Suprapubic skin (tissue), 4 donors: ENCODE measurements at regions not wholly inside any gene's neighbourhood (a gene's known extent, or its start where the extent isn't known, plus 50 kb on each side); places are given as distances from the start of the nearest gene placed in this dataset.
"Not testable (repeated sequence)": the region's sequence is repeated elsewhere in the genome, so short reads cannot be mapped to it uniquely, and the experiment has no call there.

Source experiments
- EP300 ChIP-seq: sonication (generic); formaldehyde crosslinking; IDR thresholded peaks from one replicate; pipeline ENCODE4 v1.6.1; 2017; ENCODE audit warnings: antibody characterized with exemption
- POLR2AphosphoS5 ChIP-seq, 3 donors: sonication (generic); formaldehyde crosslinking; IDR thresholded peaks; one replicate each; pipeline ENCODE4 v1.6.1; 2017; ENCODE audit warnings: antibody characterized with exemption in 3 of 3
- TF ChIP-seq, protein P1 (sequence below), 2 donors: fragments of 200-600 bp in 1 of 2; fragments of 450-650 bp in 1 of 2; sonication (generic) in 1 of 2; IDR thresholded peaks; one replicate each; pipeline ENCODE4 v1.5.1; 2016 to 2019; ENCODE audit warnings: antibody characterized with exemption in 2 of 2, mild to moderate bottlenecking in 1 of 2, moderate library complexity in 1 of 2

DNA sequence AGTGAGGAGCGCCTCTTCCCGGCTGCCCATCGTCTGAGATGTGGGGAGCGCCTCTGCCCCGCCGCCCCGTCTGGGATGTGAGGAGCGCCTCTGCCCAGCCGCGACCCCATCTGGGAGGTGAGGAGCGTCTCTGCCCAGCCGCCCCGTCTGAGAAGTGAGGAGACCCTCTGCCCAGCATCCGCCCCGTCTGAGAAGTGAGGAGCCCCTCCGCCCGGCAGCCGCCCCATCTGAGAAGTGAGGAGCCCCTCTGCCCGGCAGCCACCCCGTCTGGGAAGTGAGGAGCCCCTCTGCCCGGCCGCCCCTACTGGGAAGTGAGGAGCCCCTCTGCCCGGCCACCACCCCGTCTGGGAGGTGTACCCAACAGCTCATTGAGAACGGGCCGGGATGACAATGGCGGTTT, 54.4 kb upstream of the SMURF2 start:
- TF ChIP-seq, protein P1, sequence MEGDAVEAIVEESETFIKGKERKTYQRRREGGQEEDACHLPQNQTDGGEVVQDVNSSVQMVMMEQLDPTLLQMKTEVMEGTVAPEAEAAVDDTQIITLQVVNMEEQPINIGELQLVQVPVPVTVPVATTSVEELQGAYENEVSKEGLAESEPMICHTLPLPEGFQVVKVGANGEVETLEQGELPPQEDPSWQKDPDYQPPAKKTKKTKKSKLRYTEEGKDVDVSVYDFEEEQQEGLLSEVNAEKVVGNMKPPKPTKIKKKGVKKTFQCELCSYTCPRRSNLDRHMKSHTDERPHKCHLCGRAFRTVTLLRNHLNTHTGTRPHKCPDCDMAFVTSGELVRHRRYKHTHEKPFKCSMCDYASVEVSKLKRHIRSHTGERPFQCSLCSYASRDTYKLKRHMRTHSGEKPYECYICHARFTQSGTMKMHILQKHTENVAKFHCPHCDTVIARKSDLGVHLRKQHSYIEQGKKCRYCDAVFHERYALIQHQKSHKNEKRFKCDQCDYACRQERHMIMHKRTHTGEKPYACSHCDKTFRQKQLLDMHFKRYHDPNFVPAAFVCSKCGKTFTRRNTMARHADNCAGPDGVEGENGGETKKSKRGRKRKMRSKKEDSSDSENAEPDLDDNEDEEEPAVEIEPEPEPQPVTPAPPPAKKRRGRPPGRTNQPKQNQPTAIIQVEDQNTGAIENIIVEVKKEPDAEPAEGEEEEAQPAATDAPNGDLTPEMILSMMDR (IDR thresholded peaks at IDR 0.05) = not testable (repeated sequence)
- TF ChIP-seq EP300; POLR2AphosphoS5 (IDR thresholded peaks at IDR 0.05): not testable (repeated sequence)
